ENCODE measurements at regions not wholly inside any gene's neighbourhood (a gene's known extent, or its start where the extent isn't known, plus 50 kb on each side); places are given as distances from the start of the nearest gene placed in this dataset.

- TF ChIP-seq CTCF (IDR thresholded peaks at IDR 0.05): no peak
- H3K4me1 ChIP-seq (ENCODE audit: control insufficient read depth in 1 of 2, insufficient read depth in 1 of 2, low read depth in 1 of 2, low read length in 1 of 2): no peaks in the 10 kb centered on the region
- no peaks in the 10 kb centered on the region for H3K36me3 ChIP-seq
- H3K27me3 ChIP-seq: no peaks in the 10 kb centered on the region
- H3K9me3 ChIP-seq: peaks cover 8% of the 10 kb centered on the region
- no peak overlapping the region for H3K27ac ChIP-seq
- no peak overlapping the region for H3K4me3 ChIP-seq (ENCODE audit: low read depth in 1 of 2, low read length in 1 of 2)
Observed at GRCh38 chr4:123052007-123052406, 129.6 kb upstream of the NUDT6 start.

DNA sequence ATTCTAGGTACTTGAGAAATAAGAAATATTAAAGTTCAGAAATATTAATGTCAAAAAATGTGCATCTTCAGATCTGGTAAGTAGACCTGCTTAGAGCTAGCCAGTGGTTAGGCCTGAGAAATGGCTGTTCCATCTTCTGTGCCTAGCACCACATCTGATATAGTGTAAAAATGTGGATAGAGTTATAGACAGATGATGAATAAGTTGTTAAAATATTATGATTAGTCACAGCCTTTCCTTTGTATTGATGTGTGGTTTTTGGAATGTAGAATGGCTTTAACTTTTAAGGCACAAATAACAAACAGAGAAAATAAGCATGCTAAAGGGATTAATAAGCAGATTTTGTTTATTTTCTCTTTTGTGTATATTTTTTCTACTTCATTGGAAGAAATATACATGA lies 133.5 kb upstream of the NUDT6 start:
- H3K27me3 ChIP-seq: no peaks in the 10 kb centered on the region
- H3K36me3 ChIP-seq: no peaks in the 10 kb centered on the region
- no peak overlapping the region for H3K27ac ChIP-seq
- no peaks in the 10 kb centered on the region for H3K4me1 ChIP-seq (ENCODE audit: control insufficient read depth in 1 of 2, insufficient read depth in 1 of 2, low read depth in 1 of 2, low read length in 1 of 2)
- no peak for TF ChIP-seq CTCF (IDR thresholded peaks at IDR 0.05)
- no peak overlapping the region for H3K4me3 ChIP-seq (ENCODE audit: low read depth in 1 of 2, low read length in 1 of 2)
- H3K9me3 ChIP-seq: peaks cover 8% of the 10 kb centered on the region

- TF ChIP-seq CTCF (IDR thresholded peaks at IDR 0.05): no peak
- H3K27ac ChIP-seq: no peak overlapping the region
- H3K27me3 ChIP-seq: no peaks in the 10 kb centered on the region
Observed at GRCh38 chr4:123060039-123060770, 137.8 kb upstream of the NUDT6 start.

DNA sequence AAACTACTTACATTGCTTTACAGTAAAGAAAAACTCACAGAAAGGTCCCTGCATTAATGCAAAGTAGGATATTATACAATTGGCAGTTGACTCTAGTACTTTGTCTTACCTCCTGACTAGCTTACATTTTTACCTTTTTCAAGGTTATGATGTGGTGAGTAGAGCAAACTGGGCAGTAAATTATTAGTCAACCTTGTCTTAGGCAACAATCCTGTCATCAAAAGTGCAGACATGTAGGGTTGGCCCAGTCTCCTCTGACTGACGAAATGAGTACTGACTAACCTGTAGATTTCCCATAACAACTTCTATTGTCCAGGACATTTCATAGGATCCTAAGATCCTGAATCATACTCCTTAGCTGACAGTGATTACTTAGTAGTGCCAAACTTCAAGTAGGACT lies 142.0 kb upstream of the NUDT6 start:
- Histone ChIP-seq H3K27ac (no peak overlapping the region), H3K27me3 (no peaks in the 10 kb centered on the region), H3K4me3 (ENCODE audit: low read depth in 1 of 2, low read length in 1 of 2) (no peak overlapping the region), H3K4me1 (ENCODE audit: control insufficient read depth in 1 of 2, insufficient read depth in 1 of 2, low read depth in 1 of 2, low read length in 1 of 2) (peaks cover 9 to 14% of the 10 kb centered on the region in 2 experiments), H3K9me3 (no peaks in the 10 kb centered on the region), H3K36me3 (no peaks in the 10 kb centered on the region)
- no peak for TF ChIP-seq CTCF (IDR thresholded peaks at IDR 0.05)

More at GRCh38 chr4:123060039-123060770, 137.8 kb upstream of the NUDT6 start:
- no peaks in the 10 kb centered on the region for H3K9me3 ChIP-seq
- H3K4me1 ChIP-seq (ENCODE audit: control insufficient read depth in 1 of 2, insufficient read depth in 1 of 2, low read depth in 1 of 2, low read length in 1 of 2): peaks cover 9 to 14% of the 10 kb centered on the region in 2 experiments
- no peaks in the 10 kb centered on the region for H3K36me3 ChIP-seq
- no peak overlapping the region for H3K4me3 ChIP-seq (ENCODE audit: low read depth in 1 of 2, low read length in 1 of 2)

DNA sequence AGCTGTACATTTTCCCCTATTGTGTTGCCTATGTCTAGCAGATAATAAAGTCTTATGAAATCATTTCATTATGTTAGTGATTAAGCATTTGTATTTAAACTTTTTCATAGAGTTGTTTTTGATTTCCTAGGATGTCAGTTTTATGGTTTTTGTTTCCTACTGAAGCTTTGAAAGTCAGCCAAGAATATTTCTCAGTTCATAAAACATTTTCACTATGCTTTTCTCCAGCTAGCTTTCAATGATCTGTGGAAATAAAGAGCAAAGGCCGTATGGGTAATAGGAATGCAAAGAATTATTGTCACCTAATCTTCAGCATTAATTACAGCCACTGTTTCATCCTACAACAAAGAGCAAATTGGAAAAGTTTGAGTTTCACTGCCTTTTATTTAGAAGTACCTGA lies 145.7 kb upstream of the NUDT6 start:
- Histone ChIP-seq H3K4me1 (ENCODE audit: control insufficient read depth in 1 of 2, insufficient read depth in 1 of 2, low read depth in 1 of 2, low read length in 1 of 2) (peaks cover 9 to 14% of the 10 kb centered on the region in 2 experiments), H3K27ac (no peak overlapping the region), H3K4me3 (ENCODE audit: low read depth in 1 of 2, low read length in 1 of 2) (no peak overlapping the region), H3K36me3 (no peaks in the 10 kb centered on the region), H3K27me3 (no peaks in the 10 kb centered on the region), H3K9me3 (no peaks in the 10 kb centered on the region)
- no peak for TF ChIP-seq CTCF (IDR thresholded peaks at IDR 0.05)
